Common myeloid progenitor, CD34-positive (primary cell): ENCODE measurements at regions not wholly inside any gene's neighbourhood (a gene's known extent, or its start where the extent isn't known, plus 50 kb on each side); places are given as distances from the start of the nearest gene placed in this dataset.
"Not testable (repeated sequence)": the region's sequence is repeated elsewhere in the genome, so short reads cannot be mapped to it uniquely, and the experiment has no call there.

ENCODE experiments used
- CTCF ChIA-PET: fragments of 350-600 bp; sonication (Branson Sonifier 250); formaldehyde crosslinking; loops from one replicate; lab custom pipeline; 2021; ENCODE audit warnings: antibody characterized with exemption; lab: Charles Lee
- POLR2A ChIA-PET: fragments of 350-600 bp; sonication (Branson Sonifier 250); formaldehyde crosslinking; loops from one replicate; lab custom pipeline; 2021; ENCODE audit warnings: antibody characterized with exemption; lab: Charles Lee
- DNase-seq, 3 donors: peaks; one replicate each; pipeline versions ENCODE4 v3.0.0 to v3.0.0-alpha.2; 2013
- H3K27ac ChIP-seq, 2 experiments: 1 replicate in 1 of 2; 2 replicates in 1 of 2; pipeline ENCODE4 v1.7.0; 2013; ENCODE audit warnings: inconsistent platforms in 2 of 2, low read length in 2 of 2, mild to moderate bottlenecking in 2 of 2, low read depth in 1 of 2, moderate library complexity in 1 of 2; ENCODE audit not compliant: severe bottlenecking in 2 of 2, insufficient read depth in 1 of 2, poor library complexity in 1 of 2
- H3K27me3 ChIP-seq, 5 experiments: replicated peaks in 2 of 5; 1 replicate in 3 of 5; 2 replicates in 2 of 5; pipeline versions ENCODE4 v1.6.1 to v1.7.0; 2013; ENCODE audit warnings: low read length in 4 of 5, mild to moderate bottlenecking in 2 of 5, moderate library complexity in 2 of 5, inconsistent platforms in 1 of 5; ENCODE audit not compliant: insufficient read depth in 5 of 5, control insufficient read depth in 4 of 5
- H3K36me3 ChIP-seq, 4 experiments: 1 replicate in 2 of 4; 2 replicates in 2 of 4; pipeline versions ENCODE4 v1.6.1 to v1.7.0; 2013; ENCODE audit warnings: low read length in 3 of 4, control low read depth in 1 of 4, mild to moderate bottlenecking in 1 of 4; ENCODE audit not compliant: control insufficient read depth in 4 of 4, insufficient read depth in 4 of 4
- H3K4me1 ChIP-seq, 4 experiments: 1 replicate in 3 of 4; 2 replicates in 1 of 4; pipeline versions ENCODE4 v1.6.1 to v1.7.1; 2013; ENCODE audit warnings: low read length in 3 of 4, mild to moderate bottlenecking in 3 of 4, control low read depth in 1 of 4, inconsistent platforms in 1 of 4, moderate library complexity in 1 of 4; ENCODE audit not compliant: control insufficient read depth in 4 of 4, insufficient read depth in 4 of 4; ENCODE audit errors: control extremely low read depth in 1 of 4
- H3K4me3 ChIP-seq, 7 experiments: 1 replicate in 4 of 7; 2 replicates in 3 of 7; pipeline versions ENCODE4 v1.5.1 to v1.7.0; 2013; ENCODE audit warnings: mild to moderate bottlenecking in 7 of 7, low read length in 6 of 7, moderate library complexity in 6 of 7, inconsistent platforms in 2 of 7, low read depth in 2 of 7, control low read depth in 1 of 7; ENCODE audit not compliant: insufficient read depth in 4 of 7, control insufficient read depth in 1 of 7; ENCODE audit errors: extremely low read depth in 1 of 7
- H3K9me3 ChIP-seq, 5 experiments: 1 replicate in 4 of 5; 2 replicates in 1 of 5; pipeline versions ENCODE4 v1.6.1 to v1.7.1; 2013; ENCODE audit warnings: low read length in 4 of 5, mild to moderate bottlenecking in 2 of 5, inconsistent platforms in 1 of 5, low read depth in 1 of 5, moderate library complexity in 1 of 5; ENCODE audit not compliant: control insufficient read depth in 4 of 5, insufficient read depth in 2 of 5; ENCODE audit errors: control extremely low read depth in 1 of 5
- WGBS: methylation state at CpG from one replicate; pipeline ENCODE4 v1.1.5; 2013; ENCODE audit not compliant: insufficient coverage; 5-methylcytosine and 5-hydroxymethylcytosine counted together

- Histone ChIP-seq H3K36me3 (no peaks in the 10 kb centered on the region), H3K4me1 (no peaks in the 10 kb centered on the region), H3K27ac (no peak overlapping the region), H3K4me3 (no peak overlapping the region), H3K27me3 (peaks cover 0 to 2% (median 0%) of the 10 kb centered on the region in 5 experiments), H3K9me3 (no peaks in the 10 kb centered on the region)
- POLR2A ChIA-PET = no interaction called here
- CTCF ChIA-PET = interaction anchor here (1.0 kb wide), 1 partner anchor 13 kb away, joined by 3 read pairs; no protein-coding TSS in a partner anchor
- no peak for DNase-seq
- WGBS = 80% methylated on average over 6 of the region's 6 CpGs
Observed at GRCh38 chr3:159669766-159670165, 318.9 kb upstream of the IL12A start.

- Histone ChIP-seq H3K9me3 (no peaks in the 10 kb centered on the region), H3K27me3 (peaks cover 0 to 2% (median 0%) of the 10 kb centered on the region in 5 experiments), H3K27ac (no peak overlapping the region), H3K4me3 (no peak overlapping the region), H3K4me1 (no peaks in the 10 kb centered on the region), H3K36me3 (no peaks in the 10 kb centered on the region)
- 100% methylated on average over 1 of the region's 5 CpGs for WGBS
- CTCF ChIA-PET = interaction anchor here (1.2 kb wide), 1 partner anchor 18 kb away, joined by 3 read pairs; no protein-coding TSS in a partner anchor
- POLR2A ChIA-PET = no interaction called here
- DNase-seq = no peak
Observed at GRCh38 chr3:159672728-159673688, 315.6 kb upstream of the IL12A start.

- WGBS = 100% methylated on average over 2 of the region's 2 CpGs
- DNase-seq = no peak
- ChIA-PET CTCF (no interaction called here), POLR2A (interaction anchor here (0.7 kb wide), 1 partner anchor 410 kb away, joined by 3 read pairs; no protein-coding TSS in a partner anchor)
- no peaks in the 10 kb centered on the region for H3K4me1 ChIP-seq
- H3K9me3 ChIP-seq = no peaks in the 10 kb centered on the region
- peaks cover 0 to under 1% (median 0%) of the 10 kb centered on the region in 5 experiments for H3K27me3 ChIP-seq
- no peak overlapping the region for H3K4me3 ChIP-seq
- H3K36me3 ChIP-seq = no peaks in the 10 kb centered on the region
- no peak overlapping the region for H3K27ac ChIP-seq
Observed at GRCh38 chr3:159674583-159674982, 314.1 kb upstream of the IL12A start.

GRCh38 chr3:159675285-159675684 lies 313.4 kb upstream of the IL12A start:
- Histone ChIP-seq H3K4me3 (no peak overlapping the region), H3K4me1 (no peaks in the 10 kb centered on the region), H3K27ac (no peak overlapping the region), H3K27me3 (no peaks in the 10 kb centered on the region), H3K36me3 (no peaks in the 10 kb centered on the region), H3K9me3 (no peaks in the 10 kb centered on the region)
- DNase-seq = no peak
- 100% methylated on average over 2 of the region's 4 CpGs for WGBS
- ChIA-PET CTCF (no interaction called here), POLR2A (no interaction called here)

- WGBS = 77% methylated on average over 5 of the region's 11 CpGs
- H3K27me3 ChIP-seq = no peaks in the 10 kb centered on the region
- ChIA-PET CTCF (no interaction called here), POLR2A (no interaction called here)
- no peaks in the 10 kb centered on the region for H3K36me3 ChIP-seq
- no peak overlapping the region for H3K27ac ChIP-seq
- H3K4me3 ChIP-seq = no peak overlapping the region
- DNase-seq = no peak
- H3K9me3 ChIP-seq = no peaks in the 10 kb centered on the region
- H3K4me1 ChIP-seq = no peaks in the 10 kb centered on the region
Observed at GRCh38 chr3:159679900-159680299, 308.7 kb upstream of the IL12A start.

GRCh38 chr3:159681717-159682116 lies 306.9 kb upstream of the IL12A start:
- POLR2A ChIA-PET, DNase-seq, H3K4me1 ChIP-seq, H3K27ac ChIP-seq, H3K9me3 ChIP-seq, CTCF ChIA-PET, H3K4me3 ChIP-seq, H3K27me3 ChIP-seq, H3K36me3 ChIP-seq: not testable (repeated sequence)
- no CpG with 5 or more reads among the region's 5 CpGs for WGBS

- CTCF ChIA-PET = no interaction called here
- H3K27me3 ChIP-seq = no peaks in the 10 kb centered on the region
- H3K4me1 ChIP-seq = peaks cover 0 to 2% (median 0%) of the 10 kb centered on the region in 4 experiments
- H3K27ac ChIP-seq = no peak overlapping the region
- no peak for DNase-seq
- H3K36me3 ChIP-seq = no peaks in the 10 kb centered on the region
- no peaks in the 10 kb centered on the region for H3K9me3 ChIP-seq
- POLR2A ChIA-PET = no interaction called here
- H3K4me3 ChIP-seq = no peak overlapping the region
Observed at GRCh38 chr3:159685801-159686200, 302.8 kb upstream of the IL12A start.
